Stimulated activated CD8-positive, alpha-beta memory T cell treated with anti-CD3 and anti-CD28 coated beads, Interleukin-4, amount 100 ng/mL, for 48 hours (primary cell): ENCODE measurements at regions not wholly inside any gene's neighbourhood (a gene's known extent, or its start where the extent isn't known, plus 50 kb on each side); places are given as distances from the start of the nearest gene placed in this dataset.
"Not testable (repeated sequence)": the region's sequence is repeated elsewhere in the genome, so short reads cannot be mapped to it uniquely, and the experiment has no call there.

Source experiments
- DNase-seq: peaks from one replicate; pipeline ENCODE4 v3.0.0-alpha.2; 2020

DNA sequence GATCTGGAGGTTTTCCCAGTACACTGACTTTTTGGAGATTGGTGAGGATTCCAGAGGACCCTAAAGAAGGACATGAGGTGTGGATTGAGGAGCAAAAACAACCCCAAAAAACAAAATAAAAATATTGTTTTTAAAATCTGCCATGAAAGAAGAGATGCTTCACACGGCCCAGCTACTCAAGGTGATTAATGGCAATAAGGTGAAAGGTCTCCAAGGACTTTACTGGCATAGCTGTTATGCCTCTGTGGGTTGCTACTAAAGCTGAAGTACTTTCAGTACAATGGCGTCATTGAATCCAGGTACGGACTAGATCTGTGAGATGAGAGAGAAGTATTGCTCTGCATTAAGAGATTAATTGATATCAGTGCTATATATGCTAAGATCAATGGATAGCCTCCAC is 606.4 kb downstream of the TDRD15 start:
- DNase-seq, result no peak

DNA sequence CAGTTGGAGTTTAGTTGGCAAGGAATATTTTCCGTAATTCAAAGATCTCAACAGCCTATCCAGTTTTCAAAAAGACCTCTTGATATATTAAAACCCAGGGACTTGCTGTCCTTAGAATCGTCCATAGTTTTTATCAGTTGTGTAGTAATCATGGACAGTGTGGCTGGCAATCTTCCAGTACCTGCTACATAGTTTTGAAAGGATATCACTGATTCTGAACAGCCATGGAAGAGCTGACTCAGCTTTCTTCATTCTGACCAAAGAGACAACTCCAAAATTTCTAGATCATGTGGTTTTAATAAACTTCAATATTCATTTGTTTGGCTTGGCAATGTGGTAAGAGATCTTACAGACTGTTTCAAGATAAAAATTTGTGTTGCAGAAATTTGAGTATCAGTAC is 616.7 kb downstream of the TDRD15 start:
- DNase-seq, result no peak

DNA sequence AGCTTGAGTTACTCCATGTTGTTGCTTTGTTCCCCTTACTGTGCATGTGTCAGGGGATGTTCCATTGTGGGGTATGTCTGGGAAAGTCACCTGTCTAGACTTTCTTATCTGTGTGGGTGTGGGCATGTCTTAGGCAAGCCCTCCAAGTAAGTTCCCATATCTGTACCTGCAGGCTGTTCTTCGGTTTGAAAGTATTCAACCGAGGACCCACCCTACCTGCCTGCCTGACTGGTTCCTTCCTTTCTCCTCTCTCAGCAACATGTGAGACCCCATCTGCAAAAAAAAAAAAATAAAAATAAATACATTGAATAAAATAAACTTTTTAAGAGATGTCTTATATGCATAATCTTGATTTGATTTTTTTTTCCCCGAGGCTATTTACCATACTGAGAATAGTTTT is 622.7 kb downstream of the TDRD15 start:
- DNase-seq, result no peak

DNA sequence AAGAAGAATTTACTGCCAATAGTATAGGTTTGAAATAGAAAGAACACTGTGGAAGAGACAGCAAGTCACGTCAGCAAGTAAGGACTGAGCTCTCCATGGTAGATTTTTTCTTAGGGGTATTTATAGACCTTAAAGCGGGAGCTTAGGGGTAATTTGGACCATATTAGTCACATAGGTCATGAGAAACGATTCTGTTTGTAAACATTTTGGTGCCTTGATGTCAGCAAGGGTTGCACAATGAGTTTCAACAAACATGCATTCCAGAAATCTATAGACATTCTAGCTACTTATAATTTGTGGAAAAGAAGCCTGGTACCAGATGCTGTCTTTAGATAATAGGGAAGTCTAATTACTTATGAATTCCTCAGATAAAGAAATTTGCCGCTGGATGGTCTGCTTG is 624.7 kb downstream of the TDRD15 start:
- no peak for DNase-seq

DNA sequence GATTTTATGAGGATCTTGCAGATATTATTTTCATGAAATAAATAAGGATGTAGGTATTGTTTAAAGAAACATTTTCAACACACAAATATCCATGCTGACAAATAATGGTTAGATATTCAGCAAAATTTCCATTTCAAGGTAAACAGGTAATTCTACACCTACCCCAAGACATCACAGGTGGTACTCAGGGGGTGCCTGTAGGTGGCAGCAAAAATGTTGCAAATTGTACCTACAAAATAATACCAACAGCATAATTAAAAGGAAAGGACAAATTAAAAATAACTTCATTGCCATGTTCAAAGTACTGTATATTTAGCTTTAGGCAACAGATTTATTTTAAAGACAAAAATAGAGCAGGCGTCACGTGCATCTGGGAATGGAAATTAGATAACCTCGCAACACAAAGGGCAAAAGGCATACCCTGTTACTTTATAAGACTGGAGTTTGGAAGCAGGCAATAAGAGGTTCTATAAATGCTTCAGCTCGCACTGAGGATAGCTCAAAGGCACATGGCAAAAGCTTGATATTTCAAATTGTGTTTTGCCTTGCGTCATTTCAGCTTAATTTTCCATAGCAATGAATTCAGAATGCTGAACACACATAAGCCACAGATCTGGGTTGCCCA is 630.5 kb downstream of the TDRD15 start:
- DNase-seq, result no peak

DNA sequence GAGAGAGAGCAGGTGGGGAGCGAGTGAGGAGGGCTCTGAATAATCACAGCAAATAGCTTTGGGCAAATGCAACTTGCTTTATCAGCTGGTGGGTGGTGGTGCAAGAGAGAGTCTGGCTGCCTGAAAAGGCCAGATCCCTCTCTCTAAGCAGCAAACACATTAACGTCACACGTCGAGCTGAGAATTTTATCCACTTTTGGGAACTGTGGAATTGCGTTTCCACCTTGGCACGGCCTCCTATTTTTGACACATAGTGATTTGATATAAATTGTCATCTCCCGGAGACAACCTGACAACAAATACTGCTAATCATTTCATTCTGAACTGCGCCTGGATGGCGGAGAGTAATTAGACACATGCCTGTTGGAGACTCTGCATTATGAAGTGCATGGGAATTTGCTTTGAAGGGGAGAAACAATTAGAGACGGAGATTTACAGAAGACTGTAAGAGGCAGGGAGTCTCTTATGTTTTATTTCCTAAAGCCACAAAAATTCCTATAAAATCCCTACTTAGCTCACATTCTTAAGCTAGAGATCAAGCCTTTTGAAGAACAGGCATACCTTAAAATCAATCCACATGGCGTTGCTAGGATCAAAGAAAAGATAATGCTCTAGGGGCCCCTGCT is 634.1 kb downstream of the TDRD15 start:
- no peak for DNase-seq

DNA sequence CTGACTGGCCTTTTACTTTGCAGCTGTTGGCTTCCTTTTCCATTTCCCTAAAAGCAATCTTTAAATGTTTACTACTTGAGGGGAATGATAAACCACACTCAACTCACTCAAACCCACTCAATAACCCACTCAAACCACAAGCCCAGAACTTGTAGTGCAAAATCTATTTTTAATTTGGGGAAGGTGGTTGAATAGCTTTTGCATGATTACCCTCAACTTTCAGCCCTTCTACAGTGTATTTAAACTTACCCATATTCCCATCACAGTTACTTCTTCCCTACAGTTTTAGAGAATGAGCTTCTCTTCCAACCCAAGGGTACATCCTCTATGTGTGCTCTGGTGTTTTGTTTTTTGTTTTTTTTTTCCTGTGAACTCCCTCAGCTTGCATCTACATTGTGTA is 636.1 kb downstream of the TDRD15 start:
- DNase-seq, result no peak

DNA sequence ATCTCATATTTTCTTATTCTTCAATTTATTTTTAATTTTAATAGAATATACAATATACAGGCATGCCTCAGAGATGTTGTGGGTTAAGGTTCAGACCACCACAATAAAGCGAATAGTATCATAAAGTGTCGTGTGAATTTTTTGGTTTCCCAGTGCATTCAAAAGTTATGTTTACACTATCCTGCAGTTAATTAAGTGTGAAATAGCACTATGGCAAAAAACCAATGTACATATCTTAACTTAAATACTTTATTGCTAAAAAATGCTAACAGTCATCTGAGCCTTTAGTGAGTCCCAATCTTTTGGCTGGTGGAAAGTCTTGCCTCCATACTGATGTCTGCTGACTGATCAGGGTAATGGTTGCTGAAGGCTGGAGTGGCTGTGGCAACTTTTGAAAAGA is 637.6 kb downstream of the TDRD15 start:
- no peak for DNase-seq

DNA sequence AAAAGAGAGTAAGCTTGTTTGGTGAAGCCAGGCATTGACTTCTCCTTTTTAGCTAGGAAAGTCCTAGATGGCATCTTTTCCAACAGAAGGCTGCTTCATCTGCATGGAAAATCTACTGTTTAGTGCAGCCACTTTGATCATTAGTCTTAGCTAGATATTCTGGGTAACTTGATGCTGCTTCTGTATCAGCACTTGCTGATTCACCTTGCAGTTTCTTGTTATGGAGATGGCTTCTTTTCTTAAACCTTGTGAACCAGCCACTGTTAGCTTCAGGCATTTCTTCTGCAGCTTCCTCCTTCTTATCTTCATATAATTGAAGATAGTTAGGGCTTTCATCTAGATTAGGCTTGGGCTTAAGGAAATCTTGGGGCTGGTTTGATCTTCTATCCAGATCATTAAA is 639.7 kb downstream of the TDRD15 start:
- no peak for DNase-seq

DNA sequence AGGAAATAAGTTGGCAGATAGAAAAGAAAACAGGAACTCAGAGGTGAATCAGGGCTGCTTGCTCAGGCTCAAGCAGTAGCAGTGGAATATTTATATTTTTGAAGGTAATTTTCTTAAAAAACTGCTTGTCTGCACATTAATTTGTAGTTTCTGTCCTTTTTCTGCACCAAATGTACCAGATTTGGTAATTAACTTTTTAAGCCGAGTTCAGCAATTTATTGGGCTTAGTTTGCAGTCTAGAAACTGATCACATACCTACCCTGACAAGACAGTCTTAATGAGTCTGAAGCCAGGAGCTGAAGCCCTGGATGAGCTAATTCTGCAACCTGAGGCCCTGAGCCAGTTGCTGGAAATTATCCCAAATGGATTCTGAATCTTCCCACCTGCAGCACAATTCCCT is 647.0 kb downstream of the TDRD15 start:
- no peak for DNase-seq

DNA sequence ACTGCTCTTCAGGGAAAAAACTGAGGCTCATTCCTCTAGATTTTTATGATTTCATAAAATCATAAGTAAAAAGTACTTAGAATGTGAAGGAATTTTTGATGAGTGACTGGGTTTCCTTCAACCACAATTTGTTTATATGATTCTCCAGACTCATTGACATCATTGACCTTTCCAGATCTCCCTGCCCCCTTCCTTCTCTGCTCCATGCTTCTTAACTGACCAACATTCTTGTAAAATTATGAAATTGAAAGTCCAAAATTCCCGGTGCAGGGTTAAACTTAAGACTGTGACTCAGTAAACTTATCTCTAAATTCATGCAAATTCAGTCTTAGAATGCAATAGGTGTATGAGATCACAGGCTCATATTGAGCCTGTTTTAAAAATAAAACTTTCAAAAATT is 648.9 kb downstream of the TDRD15 start:
- no peak for DNase-seq

DNA sequence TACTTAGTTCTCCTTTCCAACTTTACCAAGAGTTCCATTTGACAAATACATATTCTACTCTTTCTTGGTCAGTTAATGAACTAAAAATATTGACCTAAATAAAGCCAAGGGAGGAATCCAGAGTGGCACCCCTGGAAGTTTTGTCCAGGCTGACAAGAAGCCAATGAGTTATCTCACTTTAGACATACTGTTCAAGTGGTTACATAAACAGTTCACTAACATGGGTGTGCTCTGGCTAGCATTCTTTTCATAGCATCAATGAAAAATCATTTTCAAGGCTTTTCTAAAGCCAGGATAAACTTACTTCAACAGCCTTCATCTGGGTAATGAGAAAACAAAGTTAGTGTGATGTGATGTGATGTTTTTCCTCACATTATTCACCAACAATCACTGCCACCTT is 649.4 kb downstream of the TDRD15 start:
- DNase-seq, result no peak

DNA sequence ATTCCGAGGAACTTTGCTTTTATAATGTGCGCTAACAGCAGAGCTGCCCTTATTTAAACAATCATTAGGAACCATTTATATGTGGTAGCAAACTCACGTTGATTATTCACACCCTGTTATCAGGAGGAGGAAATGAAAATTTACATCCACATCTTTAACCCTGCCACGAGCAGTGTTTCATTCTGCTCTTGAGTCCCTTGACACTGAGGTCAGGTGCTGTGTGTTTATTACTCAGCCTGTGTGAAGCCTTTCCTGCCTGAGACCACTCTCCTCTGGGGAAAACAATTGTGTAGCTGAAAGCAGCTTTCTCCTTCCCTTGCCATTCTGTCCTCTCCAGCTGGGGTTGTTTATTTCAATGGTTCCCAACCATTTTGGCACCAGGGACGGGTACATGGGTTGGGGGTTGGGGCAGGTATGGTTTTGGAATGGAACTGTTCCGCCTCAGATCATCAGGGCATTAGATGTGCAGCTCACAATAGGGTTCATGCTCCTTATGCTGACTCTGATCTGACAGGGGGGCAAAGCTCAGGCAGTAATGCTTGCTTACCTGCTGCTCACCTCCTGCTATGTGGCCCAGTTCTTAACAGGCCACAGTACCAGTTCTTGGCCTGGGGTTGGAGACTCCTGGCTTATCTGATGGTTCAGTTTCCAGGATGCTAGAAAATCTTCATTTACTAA is 651.1 kb downstream of the TDRD15 start:
- DNase-seq, result no peak

DNA sequence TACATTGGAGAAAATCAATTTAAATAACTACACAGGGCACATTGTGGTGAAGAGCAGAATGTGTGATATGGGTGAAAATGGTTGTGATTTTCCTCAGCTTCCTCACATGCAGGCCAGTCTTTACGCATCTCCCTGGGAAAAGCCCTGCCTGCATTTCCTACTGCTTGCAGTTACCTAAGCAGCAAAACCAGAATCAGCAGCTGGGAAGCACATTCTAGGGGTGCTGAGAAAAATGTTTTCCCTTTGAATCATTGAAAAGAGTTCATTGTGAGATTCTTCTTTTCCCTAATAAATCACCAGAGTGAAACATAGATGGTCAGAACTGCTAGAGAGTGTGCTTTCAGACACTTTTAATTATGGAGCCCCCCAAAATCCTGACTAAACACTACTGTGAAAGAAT is 656.0 kb downstream of the TDRD15 start:
- no peak for DNase-seq

DNA sequence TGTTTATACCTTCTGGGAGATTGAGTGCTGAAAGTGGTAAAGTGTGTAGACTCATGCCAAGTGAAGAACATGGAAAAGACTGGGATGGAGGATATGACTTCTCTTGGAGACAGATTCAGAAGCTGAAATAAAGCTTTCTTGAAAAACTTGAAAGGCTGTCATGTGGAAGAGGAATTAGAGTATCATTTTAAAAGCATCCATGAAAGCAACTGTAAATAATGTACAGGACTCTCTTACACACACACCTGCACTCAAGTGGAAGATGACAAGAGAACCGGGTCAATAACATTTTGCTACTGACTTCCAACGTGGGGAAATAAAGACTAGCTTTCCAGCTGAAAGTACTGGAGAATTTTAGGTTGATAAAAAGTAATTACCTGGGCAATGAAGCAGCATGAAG is 658.2 kb downstream of the TDRD15 start:
- DNase-seq, result no peak

DNA sequence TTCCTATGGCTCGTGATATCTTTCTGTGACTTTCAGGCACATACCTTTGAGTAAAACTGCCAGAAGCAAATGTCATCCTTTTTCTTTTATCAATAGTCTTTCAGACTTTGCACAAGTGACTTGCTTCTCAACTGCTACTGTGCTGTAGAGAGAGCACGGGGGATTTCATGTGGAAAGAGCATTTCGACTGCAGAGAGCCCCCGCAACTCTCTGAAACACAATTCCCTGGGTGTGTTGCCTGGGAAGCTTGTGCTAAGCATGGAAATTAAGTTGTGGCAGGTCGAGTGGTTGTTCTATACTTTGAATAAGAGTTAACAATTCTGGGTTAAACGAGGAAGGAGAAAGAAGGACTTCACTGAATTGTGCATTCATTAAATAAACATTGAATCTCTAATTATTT is 659.1 kb downstream of the TDRD15 start:
- no peak for DNase-seq

DNA sequence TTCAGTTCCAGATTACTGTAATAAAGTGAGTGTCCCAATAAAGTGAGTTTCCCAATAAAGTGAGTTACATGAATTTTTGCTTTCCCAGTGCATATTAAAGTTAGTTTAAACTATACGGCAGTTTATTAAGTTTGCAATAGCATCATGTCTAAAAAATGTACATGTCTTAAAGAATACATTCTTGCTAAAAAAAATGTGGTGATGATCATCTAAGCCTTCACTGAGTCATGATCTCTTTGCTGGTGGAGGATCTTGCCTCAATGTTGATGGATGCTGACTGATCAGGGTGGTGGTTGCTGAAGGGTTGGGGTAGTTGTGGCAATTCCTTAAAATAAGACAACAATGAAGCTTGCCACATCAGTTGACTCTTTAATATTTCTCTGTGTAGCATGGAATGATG is 664.2 kb downstream of the TDRD15 start:
- DNase-seq, result no peak

DNA sequence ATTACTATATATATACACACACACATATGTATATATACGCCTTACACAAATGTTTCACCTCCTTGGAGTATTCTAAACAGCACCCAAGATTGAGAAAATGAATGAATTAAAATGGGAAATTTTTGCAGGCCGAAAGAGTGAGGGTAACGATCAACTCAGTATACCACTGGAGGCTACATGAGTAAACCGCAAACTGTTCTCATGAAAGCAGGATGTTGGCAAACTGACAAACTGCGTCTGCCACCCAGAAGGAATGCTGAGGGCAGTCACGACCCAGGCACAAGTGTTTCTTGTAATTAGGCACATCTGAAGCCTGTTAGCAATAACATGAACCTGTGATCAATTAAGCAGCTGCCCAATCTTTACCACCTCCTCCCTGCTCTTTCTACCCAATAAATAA is 666.5 kb downstream of the TDRD15 start:
- DNase-seq, result not testable (repeated sequence)

DNA sequence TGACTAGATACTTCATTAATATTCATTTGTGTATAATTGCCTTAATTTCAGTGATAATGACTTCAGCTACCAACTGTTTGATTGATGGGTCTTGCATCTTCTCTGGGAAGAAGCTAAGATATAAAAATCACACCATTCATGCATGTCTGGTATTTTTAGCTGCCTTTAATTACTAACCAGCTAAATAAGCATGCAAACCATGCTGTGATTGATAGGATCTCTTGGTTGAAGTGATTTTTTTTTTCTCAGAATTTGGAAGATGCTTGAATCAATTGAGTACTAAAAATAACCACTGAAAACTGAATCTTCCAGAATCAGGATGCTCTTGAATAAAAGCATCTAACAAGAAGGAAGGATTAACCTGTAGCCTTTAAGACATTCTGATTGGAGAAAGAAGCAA is 668.8 kb downstream of the TDRD15 start:
- DNase-seq, result no peak

DNA sequence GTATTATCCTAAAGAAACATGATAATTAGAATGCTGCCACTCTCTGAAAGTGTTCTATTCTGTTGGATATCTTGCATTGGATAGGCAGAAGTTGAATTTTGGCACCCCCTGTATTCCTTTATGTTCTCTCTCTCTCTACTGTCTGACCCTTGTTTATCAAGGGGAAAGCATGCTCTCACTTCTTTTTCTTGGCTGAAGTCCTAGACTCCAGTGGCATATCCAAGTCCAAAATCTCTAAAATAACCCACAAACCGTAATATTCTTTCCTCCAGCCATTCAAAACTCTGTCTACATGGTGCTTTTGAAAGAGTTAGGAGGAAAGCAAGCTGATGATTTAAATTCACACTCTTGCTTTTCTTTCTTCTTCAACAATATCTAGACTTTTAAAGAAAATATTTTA is 669.7 kb downstream of the TDRD15 start:
- no peak for DNase-seq

DNA sequence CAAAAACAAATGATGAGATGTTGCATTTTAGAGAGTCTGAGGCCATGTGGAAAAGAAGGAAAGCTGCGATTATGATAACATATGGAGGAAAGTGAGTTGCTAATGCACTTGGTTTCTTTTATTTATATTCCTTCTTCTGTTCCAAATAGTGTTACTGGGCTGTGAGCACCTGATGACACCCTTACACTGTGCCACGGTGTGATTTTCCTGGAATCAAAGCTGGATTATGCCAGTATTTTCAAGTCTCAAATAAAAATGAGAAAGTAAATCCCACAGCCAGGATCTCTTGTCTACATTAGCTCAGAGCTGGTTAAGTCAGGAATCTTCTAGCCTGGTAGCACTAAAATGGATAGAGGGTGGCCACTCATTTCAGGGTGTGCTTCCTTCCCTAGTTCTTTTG is 670.8 kb downstream of the TDRD15 start:
- DNase-seq, result no peak

DNA sequence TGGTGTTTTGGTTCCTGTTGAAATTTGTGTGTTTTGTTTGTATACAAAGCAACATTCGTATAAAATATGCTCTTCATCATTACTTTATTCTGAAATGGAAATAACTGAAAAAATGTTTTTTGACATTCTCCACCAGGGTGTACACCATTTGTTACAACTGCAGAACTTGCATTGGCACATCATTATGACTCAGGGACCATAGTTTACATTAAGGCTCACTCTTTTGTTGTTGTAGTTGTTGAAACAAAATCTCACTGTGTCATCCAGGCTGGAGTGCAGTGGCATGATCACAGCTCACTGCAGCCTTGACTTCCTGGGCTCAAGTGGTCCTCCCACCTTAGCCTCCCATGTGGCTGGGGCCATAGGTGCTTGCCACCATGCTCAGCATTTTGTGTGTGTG is 676.6 kb downstream of the TDRD15 start:
- no peak for DNase-seq

DNA sequence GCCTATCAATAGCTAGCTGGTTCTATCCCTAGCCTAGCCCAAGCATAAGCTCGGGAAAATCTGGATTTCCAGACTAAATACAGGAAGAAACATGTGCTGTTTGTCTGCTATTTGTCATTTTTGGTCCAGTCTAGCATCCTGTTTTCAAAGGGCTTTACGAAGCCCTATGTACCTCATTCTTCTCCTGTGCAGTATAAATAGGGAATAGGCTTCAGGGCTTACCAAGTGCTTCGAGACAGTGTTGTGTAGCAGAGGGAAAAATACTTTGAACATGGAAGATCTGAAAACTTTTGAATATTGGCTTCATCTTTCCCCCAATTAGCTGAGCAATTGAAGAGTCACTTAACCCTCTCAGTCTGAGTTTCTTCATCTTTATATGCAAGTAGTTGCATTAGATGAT is 679.8 kb downstream of the TDRD15 start:
- DNase-seq, result no peak

DNA sequence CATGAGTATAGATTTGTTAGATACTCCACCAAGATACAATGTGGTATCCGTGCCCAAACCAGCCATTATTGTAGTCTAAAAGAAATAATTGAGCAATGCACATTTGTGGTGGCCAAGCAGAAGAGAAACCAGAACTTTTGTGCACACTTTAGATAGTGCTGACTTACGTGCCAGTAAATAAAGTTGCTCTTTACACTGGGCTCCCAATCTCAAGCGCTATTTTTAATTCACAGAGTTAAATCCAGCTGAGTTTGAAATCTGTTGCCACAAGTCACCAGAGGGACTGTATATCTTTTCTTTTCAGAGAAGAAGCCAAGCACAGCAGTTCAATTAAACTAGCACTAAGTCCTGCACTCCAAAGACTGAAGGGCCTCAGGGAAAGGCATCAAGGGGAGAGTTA is 680.4 kb downstream of the TDRD15 start:
- DNase-seq, result no peak

DNA sequence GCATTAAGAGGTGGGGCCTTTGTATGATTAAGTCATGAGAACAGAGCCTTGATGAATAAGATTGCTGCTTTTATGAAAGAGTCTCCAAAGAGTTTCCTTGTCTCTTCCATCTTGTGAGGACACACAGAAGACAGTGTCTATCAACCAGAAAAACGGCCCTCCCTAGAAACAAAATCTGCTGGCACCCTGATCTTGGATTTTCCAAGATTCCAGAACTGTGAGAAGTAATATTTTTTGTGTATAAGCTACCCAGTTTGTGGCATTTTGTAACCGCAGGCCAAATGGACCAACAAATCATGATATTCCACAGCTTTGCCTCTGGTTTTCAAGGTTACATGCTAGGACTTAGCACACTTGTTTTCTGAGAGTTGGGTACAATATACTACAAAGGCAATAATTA is 687.8 kb downstream of the TDRD15 start:
- DNase-seq, result no peak
